Endothelial cell of umbilical vein (primary cell): ENCODE measurements at regions not wholly inside any gene's neighbourhood (a gene's known extent, or its start where the extent isn't known, plus 50 kb on each side); places are given as distances from the start of the nearest gene placed in this dataset.

Experiments used
- BruUV-seq: library from RNA; stranded (reverse); fragments of 400-500 nt; replicated peaks from 2 replicates; lab custom pipeline; 2021; lab: Mats Ljungman, UMichigan
- CTCF ChIA-PET: fragments of 300-600, 350-600 bp; sonication (Branson Sonifier 250); formaldehyde crosslinking; loops from one replicate; lab custom pipeline; 2021; ENCODE audit warnings: antibody characterized with exemption, inconsistent platforms; lab: Charles Lee
- POLR2A ChIA-PET: fragments of 300-600, 350-600 bp; sonication (Branson Sonifier 250); formaldehyde crosslinking; loops from one replicate; lab custom pipeline; 2021; ENCODE audit warnings: antibody characterized with exemption, inconsistent platforms; lab: Charles Lee
- DNase-seq: peaks from one replicate; pipeline ENCODE4 v3.0.0-alpha.2; 2011; ENCODE audit warnings: low read depth, low spot score
- FAIRE-seq: peaks from 2 replicates; lab custom pipeline; 2011; peaks lifted over from hg19 to GRCh38; lab: Jason Lieb, UNC
- H2AFZ ChIP-seq: 2 replicates; pipeline ENCODE4 v1.6.0; 2012; ENCODE audit warnings: low read depth, low read length, control low read depth, inconsistent platforms
- H3K27ac ChIP-seq: 2 replicates; pipeline ENCODE4 v1.5.1; 2011; ENCODE audit warnings: low read depth, mild to moderate bottlenecking, control low read depth, low read length, moderate library complexity; ENCODE audit not compliant: insufficient read depth
- H3K27me3 ChIP-seq, 2 experiments: 2 replicates each; pipeline versions ENCODE4 v1.6.0 to v1.6.1; 2011; ENCODE audit warnings: low read length in 2 of 2, mixed read lengths in 1 of 2; ENCODE audit not compliant: control insufficient read depth in 2 of 2, insufficient read depth in 2 of 2
- H3K36me3 ChIP-seq, 2 experiments: 2 replicates in 1 of 2; 3 replicates in 1 of 2; pipeline ENCODE4 v1.5.1; 2011; ENCODE audit warnings: low read length in 2 of 2, mild to moderate bottlenecking in 1 of 2, moderate library complexity in 1 of 2; ENCODE audit not compliant: control insufficient read depth in 2 of 2, insufficient read depth in 2 of 2; ENCODE audit errors: extremely low read depth in 1 of 2
- H3K4me1 ChIP-seq: 3 replicates; pipeline ENCODE4 v1.5.1; 2011; ENCODE audit warnings: mild to moderate bottlenecking, low read length; ENCODE audit not compliant: control insufficient read depth, insufficient read depth; ENCODE audit errors: extremely low read depth
- H3K4me2 ChIP-seq: 2 replicates; pipeline ENCODE4 v1.6.1; 2011; ENCODE audit warnings: low read length, control low read depth, mixed read lengths; ENCODE audit not compliant: insufficient read depth
- H3K4me3 ChIP-seq, 3 experiments: fragments of 200-600 bp in 1 of 3; sonication (generic), shearing (Covaris generic) in 1 of 3; replicated peaks in 1 of 3; 2 replicates each; pipeline ENCODE4 v1.5.1; 2011 to 2016; ENCODE audit warnings: control low read depth in 3 of 3, low read length in 3 of 3, mild to moderate bottlenecking in 2 of 3, inconsistent platforms in 1 of 3, low read depth in 1 of 3, moderate library complexity in 1 of 3; ENCODE audit not compliant: insufficient read depth in 1 of 3
- H3K79me2 ChIP-seq: 2 replicates; pipeline ENCODE4 v1.6.0; 2012; ENCODE audit warnings: low read length, inconsistent platforms; ENCODE audit not compliant: control insufficient read depth, insufficient read depth
- H3K9ac ChIP-seq: replicated peaks from 2 replicates; pipeline ENCODE3; 2011; ENCODE audit warnings: low read length, control low read depth; ENCODE audit not compliant: insufficient read depth; ENCODE audit errors: extremely low read depth
- H3K9me1 ChIP-seq: replicated peaks from 3 replicates; pipeline ENCODE4 v1.6.0; 2011; ENCODE audit warnings: mild to moderate bottlenecking, low read length; ENCODE audit not compliant: control insufficient read depth, insufficient read depth; ENCODE audit errors: extremely low read depth
- H3K9me3 ChIP-seq: replicated peaks from 2 replicates; pipeline ENCODE4 v1.5.1; 2012; ENCODE audit warnings: low read length, inconsistent platforms; ENCODE audit not compliant: control insufficient read depth, insufficient read depth
- H4K20me1 ChIP-seq: replicated peaks from 2 replicates; pipeline ENCODE3; 2011; ENCODE audit warnings: mild to moderate bottlenecking, low read length; ENCODE audit not compliant: control insufficient read depth, insufficient read depth; ENCODE audit errors: extremely low read depth
- FOS ChIP-seq: IDR thresholded peaks from 2 replicates; pipeline ENCODE4 v1.6.1; 2011; ENCODE audit warnings: mild to moderate bottlenecking, low read length, moderate library complexity, borderline replicate concordance; ENCODE audit not compliant: insufficient read depth
- GATA2 ChIP-seq: IDR thresholded peaks from 2 replicates; pipeline ENCODE4 v1.7.0; 2011; ENCODE audit warnings: low read depth, mild to moderate bottlenecking, moderate library complexity, mixed read lengths, low read length; ENCODE audit not compliant: insufficient read length, insufficient read depth
- JUN ChIP-seq: IDR thresholded peaks from 2 replicates; pipeline ENCODE4 v1.6.1; 2011; ENCODE audit warnings: borderline replicate concordance, low read depth; ENCODE audit not compliant: insufficient read length, insufficient read depth
- MYC ChIP-seq: IDR thresholded peaks from one replicate; pipeline ENCODE4 v1.6.1; 2011; ENCODE audit warnings: mild to moderate bottlenecking, low read depth, low read length
- POLR2A ChIP-seq: IDR thresholded peaks from 2 replicates; pipeline ENCODE4 v1.6.1; 2012; ENCODE audit warnings: low read depth, mild to moderate bottlenecking, control low read depth, low read length
- POLR2AphosphoS5 ChIP-seq: IDR thresholded peaks from 2 replicates; pipeline ENCODE4 v1.6.1; 2012; ENCODE audit warnings: low read depth, mild to moderate bottlenecking, control low read depth, low read length, moderate library complexity; ENCODE audit not compliant: insufficient read depth
- dilution Hi-C: fragments of 300-500 bp; cut with MboI; formaldehyde crosslinking; loops from one replicate; pipeline ENCODE4 v1.15.0; 2019; ENCODE audit warnings: low sequenced_read_pairs; ENCODE audit not compliant: extremely low pct_ligation_motif_present
- intact Hi-C: fragments of 100-400 bp; cut with micrococcal nuclease; formaldehyde crosslinking; loops from one replicate; pipeline ENCODE4 v1.10.0; 2022
- TF ChIP-seq, protein P1 (sequence below), 2 donors: IDR thresholded peaks; 1 replicate in 1 of 2; 2 replicates in 1 of 2; pipeline ENCODE4 v1.5.1; 2011; ENCODE audit warnings: low read length in 2 of 2, mild to moderate bottlenecking in 2 of 2, moderate library complexity in 2 of 2, control low read depth in 1 of 2, inconsistent platforms in 1 of 2, low read depth in 1 of 2; ENCODE audit not compliant: insufficient read depth in 1 of 2; ENCODE audit errors: extremely low read depth in 1 of 2
- TF ChIP-seq, protein P2 (sequence below): IDR thresholded peaks from 2 replicates; pipeline ENCODE4 v1.6.1; 2011; ENCODE audit not compliant: insufficient read depth, insufficient read length

DNA sequence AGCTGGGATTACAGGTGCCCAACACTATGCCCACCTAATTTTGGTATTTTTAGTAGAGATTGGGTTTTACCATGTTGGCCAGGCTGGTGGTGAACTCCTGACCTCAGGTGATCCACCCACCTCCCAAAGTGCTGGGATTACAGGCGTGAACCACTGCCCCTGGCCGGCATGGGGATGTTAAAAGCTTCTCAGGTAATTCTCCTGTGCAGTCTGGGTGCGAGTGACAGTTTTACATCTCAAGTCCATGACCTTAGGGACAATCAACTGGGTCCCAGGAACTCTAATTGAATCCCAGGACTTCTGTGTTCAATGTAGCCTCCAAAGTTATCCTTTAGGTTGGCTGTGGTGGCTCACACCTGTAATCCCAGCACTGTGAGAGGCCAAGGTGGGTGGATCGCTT lies 100.1 kb upstream of the TSHZ3 start:
- FAIRE-seq (no peak), DNase-seq (no peak)
- no peaks in the 10 kb centered on the region for H3K27me3 ChIP-seq
- H4K20me1 ChIP-seq = no peaks in the 10 kb centered on the region
- dilution Hi-C loops = no loop called here
- no peak for TF ChIP-seq JUN
- TF ChIP-seq GATA2 = no peak
- TF ChIP-seq MYC = no peak
- no peak for TF ChIP-seq FOS
- TF ChIP-seq, protein P1, sequence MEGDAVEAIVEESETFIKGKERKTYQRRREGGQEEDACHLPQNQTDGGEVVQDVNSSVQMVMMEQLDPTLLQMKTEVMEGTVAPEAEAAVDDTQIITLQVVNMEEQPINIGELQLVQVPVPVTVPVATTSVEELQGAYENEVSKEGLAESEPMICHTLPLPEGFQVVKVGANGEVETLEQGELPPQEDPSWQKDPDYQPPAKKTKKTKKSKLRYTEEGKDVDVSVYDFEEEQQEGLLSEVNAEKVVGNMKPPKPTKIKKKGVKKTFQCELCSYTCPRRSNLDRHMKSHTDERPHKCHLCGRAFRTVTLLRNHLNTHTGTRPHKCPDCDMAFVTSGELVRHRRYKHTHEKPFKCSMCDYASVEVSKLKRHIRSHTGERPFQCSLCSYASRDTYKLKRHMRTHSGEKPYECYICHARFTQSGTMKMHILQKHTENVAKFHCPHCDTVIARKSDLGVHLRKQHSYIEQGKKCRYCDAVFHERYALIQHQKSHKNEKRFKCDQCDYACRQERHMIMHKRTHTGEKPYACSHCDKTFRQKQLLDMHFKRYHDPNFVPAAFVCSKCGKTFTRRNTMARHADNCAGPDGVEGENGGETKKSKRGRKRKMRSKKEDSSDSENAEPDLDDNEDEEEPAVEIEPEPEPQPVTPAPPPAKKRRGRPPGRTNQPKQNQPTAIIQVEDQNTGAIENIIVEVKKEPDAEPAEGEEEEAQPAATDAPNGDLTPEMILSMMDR (IDR thresholded peaks at IDR 0.05; ENCODE audit: extremely low read depth in 1 of 2, insufficient read depth in 1 of 2, low read depth in 1 of 2, low read length in 2 of 2) = no peak
- TF ChIP-seq POLR2A = no peak
- no peak for TF ChIP-seq POLR2AphosphoS5
- TF ChIP-seq, protein P2, sequence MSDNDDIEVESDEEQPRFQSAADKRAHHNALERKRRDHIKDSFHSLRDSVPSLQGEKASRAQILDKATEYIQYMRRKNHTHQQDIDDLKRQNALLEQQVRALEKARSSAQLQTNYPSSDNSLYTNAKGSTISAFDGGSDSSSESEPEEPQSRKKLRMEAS = no peak
- no peaks in the 10 kb centered on the region for H3K79me2 ChIP-seq
- POLR2A ChIA-PET = no interaction called here
- no peak overlapping the region for H3K4me2 ChIP-seq
- H2AFZ ChIP-seq = no peak overlapping the region
- H3K36me3 ChIP-seq = no peaks in the 10 kb centered on the region
- CTCF ChIA-PET = no interaction called here
- H3K4me1 ChIP-seq = no peaks in the 10 kb centered on the region
- no peak overlapping the region for H3K27ac ChIP-seq
- BruUV-seq = no TSS peak
- peaks cover 5% of the 10 kb centered on the region for H3K9me3 ChIP-seq
- intact Hi-C loops = no loop called here
- no peak overlapping the region for H3K4me3 ChIP-seq
- no peak overlapping the region for H3K9ac ChIP-seq
- H3K9me1 ChIP-seq = no peaks in the 10 kb centered on the region
